ENCODE measurements at regions not wholly inside any gene's neighbourhood (a gene's known extent, or its start where the extent isn't known, plus 50 kb on each side); places are given as distances from the start of the nearest gene placed in this dataset.

GRCh38 chr4:3639613-3640586 lies 107.7 kb upstream of the LRPAP1 start:
- TF ChIP-seq, protein P1, sequence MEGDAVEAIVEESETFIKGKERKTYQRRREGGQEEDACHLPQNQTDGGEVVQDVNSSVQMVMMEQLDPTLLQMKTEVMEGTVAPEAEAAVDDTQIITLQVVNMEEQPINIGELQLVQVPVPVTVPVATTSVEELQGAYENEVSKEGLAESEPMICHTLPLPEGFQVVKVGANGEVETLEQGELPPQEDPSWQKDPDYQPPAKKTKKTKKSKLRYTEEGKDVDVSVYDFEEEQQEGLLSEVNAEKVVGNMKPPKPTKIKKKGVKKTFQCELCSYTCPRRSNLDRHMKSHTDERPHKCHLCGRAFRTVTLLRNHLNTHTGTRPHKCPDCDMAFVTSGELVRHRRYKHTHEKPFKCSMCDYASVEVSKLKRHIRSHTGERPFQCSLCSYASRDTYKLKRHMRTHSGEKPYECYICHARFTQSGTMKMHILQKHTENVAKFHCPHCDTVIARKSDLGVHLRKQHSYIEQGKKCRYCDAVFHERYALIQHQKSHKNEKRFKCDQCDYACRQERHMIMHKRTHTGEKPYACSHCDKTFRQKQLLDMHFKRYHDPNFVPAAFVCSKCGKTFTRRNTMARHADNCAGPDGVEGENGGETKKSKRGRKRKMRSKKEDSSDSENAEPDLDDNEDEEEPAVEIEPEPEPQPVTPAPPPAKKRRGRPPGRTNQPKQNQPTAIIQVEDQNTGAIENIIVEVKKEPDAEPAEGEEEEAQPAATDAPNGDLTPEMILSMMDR (conservative IDR thresholded peaks at IDR 0.05 in 1 of 2, IDR thresholded peaks at IDR 0.05 in 1 of 2; ENCODE audit: extremely low read depth in 1 of 2, insufficient read depth in 1 of 2, low read depth in 1 of 2, low read length in 2 of 2), result no peak
- no peak for TF ChIP-seq EZH2 (IDR thresholded peaks at IDR 0.05; ENCODE audit: borderline replicate concordance, low read length)
